G401.6 (cell line): ENCODE measurements at regions not wholly inside any gene's neighbourhood (a gene's known extent, or its start where the extent isn't known, plus 50 kb on each side); places are given as distances from the start of the nearest gene placed in this dataset.
"Not testable (repeated sequence)": the region's sequence is repeated elsewhere in the genome, so short reads cannot be mapped to it uniquely, and the experiment has no call there.

ENCODE experiments used
- FAIRE-seq: peaks from 2 replicates; lab custom pipeline; 2012; peaks lifted over from hg19 to GRCh38; lab: Jason Lieb, UNC

DNA sequence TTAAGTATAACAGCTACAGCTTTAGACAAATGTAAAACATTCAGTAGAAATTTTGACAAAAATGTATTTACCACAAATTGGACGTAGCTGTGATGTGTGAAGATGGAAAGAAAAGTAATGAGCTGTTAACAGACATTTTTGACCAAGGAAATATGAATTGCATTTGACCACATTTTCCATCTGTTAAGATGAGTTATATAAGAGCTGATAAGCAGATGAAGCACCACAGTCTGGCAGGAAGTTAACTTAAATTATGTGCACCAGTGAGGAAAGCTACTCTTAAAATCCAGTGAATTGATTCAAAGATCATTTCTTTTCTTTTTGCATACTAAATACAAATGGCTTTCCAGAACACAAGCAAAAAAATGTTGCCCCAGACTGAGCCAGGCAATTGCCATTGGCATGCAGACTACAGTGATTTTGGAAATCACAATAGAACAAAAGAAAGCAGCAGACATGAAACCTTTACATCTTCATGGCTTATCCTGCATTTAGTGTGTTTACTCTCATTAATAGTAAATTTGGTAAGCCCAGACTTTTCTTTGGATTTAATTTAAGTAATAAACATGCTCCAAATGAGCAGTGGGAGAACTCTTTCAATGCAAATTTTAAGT lies 493.7 kb downstream of the TMX3 start:
- FAIRE-seq = no peak

DNA sequence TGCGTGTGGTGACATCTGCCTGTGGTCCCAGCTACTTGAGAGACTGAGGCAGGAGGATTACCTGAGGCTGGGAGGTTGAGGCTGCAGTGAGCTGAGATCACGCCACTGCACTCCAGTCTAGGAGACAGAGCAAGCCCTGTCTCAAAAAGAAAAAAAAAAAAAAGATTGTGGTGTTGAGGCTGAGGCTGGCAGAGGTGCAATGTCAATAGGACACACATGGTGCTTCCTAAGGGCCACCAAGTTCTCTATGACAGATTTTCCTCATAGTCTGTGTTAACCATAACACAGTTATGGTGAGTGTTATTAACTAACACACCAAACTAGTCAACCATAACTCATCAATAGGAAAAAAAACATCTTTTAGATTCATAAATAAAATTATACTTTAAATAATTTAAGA lies 494.4 kb downstream of the TMX3 start:
- FAIRE-seq = no peak

DNA sequence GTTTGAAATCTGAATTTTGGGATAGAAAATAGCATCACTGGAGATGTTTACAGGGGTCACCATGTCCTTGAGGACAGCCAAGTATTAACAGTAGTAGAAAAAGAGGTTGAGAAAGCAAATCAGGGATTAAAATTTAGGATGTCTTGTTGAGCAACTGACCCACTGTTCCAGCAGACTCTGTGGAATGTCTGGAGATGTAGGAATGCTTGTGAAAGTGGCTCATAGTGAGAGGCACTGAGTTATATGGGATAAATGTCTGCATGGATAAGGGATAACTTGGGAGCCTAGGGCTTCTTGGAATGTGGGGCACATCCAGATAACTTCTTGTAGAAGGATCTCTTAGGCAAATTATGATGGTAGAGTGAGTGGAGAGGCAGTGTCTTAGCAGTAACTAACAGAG lies 495.0 kb downstream of the TMX3 start:
- no peak for FAIRE-seq

DNA sequence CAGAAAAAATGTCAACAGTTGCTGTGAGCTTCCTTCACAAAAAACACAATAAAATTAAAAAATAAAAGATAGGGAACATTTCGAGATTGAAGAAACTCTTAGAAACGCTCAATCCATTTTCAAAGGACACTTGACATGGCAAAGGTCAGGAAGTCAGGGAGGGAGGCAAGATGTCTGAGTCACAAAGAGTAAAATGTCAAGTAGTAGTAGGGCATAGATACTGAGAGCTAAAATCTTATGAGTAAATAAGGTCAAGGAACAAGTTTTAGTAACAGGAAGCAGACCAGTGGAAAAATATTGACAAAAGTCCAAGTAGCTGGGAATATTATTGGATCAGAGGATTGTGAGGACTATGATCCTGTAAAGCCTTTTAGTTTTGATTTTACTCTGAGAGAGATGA lies 495.6 kb downstream of the TMX3 start:
- FAIRE-seq = no peak

DNA sequence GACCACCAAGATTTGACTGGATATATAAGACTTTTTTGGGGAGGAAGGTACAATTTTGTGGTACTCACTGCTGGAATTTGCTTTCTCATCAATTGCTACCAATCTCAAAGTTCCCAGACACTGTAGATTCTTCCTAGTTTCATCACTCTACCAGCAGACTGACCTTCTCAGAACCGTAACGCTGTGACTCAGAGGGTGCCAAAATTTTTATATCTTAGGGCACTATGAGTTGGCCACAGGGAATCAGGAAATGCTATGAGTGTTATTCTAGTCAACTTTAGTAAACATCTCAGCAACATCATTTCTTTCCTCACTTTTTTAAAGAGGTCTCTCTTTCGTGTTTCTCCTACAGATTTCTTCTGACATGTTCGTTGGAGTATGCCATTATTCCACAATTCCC lies 499.0 kb downstream of the TMX3 start:
- FAIRE-seq = no peak

DNA sequence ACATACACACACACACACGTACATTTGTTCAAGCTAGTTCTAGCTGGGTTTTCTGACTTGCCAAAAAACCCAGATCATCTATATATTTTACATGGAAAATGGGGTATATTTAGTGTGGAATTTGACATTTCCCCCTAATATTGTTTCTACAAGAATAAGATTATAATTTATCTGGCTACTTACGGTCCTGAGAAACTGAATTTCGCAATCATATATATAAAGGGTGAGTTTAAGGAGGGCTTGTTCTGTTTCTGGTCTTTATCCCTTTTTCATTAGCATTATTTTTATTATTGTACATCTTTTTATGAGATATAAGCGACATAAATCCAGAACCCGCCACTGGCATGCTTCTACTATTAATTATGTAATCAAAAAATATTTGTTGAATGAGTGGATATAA lies 528.9 kb downstream of the TMX3 start:
- no peak for FAIRE-seq

DNA sequence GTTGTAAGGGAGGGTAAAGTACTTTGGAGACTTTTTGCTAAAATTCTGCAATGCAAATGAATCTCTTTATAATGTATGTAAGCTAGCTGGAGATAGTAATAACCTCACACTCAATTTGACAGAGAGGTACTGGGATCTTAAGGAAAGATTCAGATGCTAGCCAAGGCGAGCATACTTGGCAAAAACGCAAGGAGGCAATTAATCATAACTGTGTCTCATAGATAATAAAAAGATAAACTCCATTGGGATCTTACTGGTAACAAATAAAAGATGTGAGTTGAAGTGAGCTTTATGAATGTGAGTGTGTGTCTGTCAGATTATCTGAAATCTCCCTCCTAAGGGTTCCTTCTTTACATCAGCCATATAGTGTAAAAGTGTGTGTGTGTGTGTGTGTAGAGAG lies 533.0 kb downstream of the TMX3 start:
- FAIRE-seq = no peak

DNA sequence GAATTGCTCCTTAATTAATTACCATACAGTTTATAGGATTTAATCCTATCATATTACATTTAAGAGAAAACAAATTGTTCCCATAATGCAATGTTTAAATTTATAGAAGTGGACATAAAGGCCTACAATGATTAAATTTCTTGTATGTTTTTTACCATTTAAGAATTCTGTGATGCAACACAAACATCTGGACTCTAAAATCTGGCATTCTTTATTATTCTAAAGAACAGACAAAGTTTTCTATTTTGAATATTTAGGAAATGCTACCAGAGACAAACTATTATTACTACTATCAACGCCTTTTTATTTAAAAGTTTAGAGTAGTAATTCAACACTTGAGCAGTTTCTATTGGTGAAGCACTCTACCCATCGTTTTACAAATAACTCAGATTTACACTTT lies 535.1 kb downstream of the TMX3 start:
- no peak for FAIRE-seq

DNA sequence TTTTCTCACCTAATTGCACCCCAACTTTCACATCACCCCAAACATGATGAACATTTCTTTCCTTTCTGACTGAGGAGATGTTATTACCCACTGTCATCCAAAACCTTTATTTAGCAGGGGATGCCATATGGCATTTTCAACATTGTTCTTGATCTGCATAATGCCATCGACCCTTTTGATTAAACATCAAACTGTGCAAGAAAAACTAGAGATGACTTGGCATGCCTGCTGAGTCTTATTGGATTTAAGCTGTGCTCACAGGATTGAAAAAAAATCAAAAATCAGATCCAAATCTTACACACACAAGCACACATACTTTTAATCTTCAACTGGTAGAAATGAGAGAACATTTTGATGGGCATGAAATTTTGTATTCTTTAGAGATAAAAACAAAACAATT lies 536.0 kb downstream of the TMX3 start:
- FAIRE-seq = no peak

DNA sequence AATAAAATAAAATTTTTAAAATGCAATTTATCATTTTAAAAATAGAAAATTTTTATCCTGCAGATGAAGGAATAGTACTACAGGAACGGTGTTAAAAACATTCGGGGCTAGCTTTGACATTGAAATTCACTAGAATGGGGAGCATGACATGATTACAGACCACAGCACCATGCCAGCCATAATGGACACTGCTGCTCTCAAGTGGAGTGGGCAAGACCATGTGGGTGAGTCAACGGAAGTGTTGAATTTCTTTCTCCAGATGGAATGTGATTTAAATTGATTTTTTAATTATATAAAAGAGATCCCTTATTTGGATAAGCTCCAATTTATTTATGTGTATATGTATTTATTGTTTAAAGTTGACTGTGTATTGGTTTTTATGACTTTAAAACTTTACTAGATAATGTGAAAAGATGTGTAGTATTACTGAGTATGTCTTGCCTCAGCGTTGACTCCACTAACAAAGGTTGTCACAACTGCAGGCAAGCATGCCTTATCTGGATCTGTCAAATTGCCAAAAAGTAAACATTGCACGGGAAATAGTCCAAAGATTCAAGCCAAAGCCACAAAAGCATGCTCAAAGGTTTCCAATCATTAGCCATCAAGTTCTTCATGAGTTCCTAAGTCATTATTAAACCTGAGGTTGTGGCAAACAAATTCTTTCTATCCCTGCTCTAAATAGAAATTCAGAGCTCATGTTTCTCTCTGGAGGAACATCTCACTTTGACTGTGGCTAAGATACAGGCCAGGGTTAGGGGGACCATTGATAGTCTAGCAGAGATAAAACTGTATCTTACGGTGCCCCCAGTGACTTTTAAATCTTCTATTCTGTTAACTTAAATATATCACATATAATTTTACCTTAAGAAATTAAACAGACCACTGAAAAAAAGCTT lies 536.9 kb downstream of the TMX3 start:
- no peak for FAIRE-seq

DNA sequence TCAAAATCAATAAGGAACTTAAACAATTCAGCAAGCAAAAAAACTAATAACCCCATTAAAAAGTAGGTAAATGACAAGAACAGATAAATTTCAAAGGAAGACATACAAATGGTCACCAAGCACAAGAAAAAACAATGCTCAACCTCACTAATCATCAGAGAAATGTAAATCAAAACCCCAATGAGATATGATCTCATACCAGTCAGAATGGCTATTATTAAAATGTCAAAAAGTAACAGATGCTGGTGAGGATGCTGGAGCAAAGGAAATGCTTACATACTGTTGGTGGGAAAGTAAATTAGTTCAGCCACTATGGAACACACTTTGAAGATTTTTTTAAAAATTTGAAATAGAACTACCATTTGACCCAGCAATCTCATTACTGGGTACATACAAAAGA lies 538.0 kb downstream of the TMX3 start:
- FAIRE-seq = no peak

DNA sequence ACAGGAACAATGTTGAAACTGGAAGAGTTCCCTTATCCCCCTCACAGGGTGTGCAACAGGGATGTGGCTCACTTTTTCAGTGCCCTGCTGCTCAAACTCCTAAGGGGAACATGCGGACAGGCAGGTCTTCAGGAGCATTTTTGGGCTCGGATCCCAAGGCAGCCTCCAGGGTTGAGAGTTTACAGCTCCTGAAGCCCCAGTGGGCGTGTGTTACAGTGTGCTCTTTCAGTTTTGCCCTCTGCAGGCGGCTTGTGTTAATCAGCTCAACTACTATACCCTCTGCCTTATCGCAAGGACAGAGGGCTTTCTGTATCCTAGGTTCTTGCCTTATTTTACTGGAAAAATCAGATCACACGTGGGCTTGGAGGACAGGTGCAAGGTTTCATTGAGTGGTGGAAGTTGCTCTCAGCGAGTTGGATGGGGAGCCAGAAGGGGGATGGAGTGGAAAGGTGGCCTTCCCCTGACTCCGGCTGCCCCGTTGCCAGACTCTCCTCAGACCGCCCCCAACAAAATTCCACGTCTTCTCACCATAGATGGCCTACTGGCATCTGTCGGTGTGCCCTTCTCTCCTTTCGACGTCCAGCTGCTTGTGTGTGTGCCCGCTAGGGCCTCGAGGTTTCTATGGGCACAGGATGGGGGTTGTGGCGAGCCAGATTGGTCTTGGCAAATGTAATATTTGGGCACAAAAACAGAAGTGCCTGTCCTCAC lies 541.9 kb downstream of the TMX3 start:
- FAIRE-seq = no peak

DNA sequence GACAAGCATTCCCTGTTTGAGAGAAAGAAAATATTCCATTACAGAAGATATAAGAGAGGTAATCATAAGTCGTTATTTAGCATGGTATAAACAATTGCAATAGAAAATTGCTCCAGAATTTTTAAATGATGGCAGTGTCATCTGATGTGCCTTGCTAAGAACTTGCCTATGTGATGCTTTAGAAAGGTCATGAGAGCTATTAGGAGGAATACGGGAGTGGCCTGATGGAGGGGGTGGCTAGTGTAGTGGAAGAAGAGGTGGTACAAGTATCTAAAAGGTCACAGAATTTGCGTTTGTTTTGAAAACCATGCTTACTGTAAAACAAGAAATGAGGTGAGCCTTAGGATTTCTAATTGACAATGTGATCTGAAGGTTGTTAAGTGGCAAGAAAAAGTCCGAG lies 550.0 kb downstream of the TMX3 start:
- FAIRE-seq = no peak

DNA sequence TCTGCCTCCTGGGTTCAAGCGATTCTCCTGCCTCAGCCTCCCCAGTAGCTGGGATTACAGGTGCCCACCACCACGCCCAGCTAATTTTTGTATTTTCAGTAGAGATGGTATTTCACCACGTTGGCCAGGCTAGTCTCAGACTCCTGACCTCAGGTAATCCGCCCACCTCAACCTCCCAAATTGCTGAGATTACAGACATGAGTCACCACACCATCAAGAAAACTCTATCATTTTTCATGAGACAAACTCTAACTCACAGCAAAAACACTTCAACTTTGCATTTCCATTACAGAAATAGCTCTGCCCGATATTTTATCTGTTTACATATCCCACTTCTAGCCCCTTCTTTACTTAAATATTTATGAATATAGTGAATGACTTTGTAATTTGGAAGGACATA lies 561.1 kb downstream of the TMX3 start:
- FAIRE-seq = not testable (repeated sequence)

DNA sequence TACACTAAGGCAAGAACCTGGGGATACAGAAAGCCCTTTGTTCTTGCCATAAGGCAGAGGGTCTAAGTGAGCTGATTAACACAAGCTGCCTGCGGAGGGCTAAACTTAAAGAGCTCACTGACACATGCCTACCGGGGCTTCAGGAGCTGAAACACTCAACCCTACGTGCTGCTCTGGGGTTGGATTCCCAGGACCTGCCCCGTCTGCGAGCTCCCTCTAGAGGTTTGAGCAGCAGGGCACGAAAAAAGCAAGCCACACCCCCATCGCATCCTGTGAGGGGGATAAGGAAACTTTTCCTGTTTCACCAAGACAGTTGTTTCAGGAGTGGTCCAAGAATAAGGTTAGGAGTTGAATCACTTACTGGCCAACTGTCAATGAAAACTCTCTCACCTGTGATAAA lies 562.1 kb downstream of the TMX3 start:
- FAIRE-seq = no peak

DNA sequence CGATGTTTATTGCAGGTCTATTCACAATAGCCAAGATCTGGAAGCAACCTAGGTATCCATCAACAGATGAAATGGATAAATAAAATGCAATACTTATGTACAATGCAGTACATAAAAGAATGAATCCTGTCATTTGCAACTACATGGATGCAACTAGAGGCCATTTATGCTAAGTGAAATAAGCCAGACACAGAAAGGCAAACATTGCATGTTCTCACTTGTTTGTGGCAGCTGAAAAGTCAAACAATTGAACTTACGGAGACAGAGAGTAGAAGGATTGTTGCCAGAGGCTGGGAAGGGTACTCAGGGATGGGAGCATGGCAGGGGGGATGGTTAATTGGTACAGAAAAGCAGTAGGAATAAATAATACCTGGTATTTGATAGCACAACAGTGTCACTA lies 563.9 kb downstream of the TMX3 start:
- FAIRE-seq = no peak

DNA sequence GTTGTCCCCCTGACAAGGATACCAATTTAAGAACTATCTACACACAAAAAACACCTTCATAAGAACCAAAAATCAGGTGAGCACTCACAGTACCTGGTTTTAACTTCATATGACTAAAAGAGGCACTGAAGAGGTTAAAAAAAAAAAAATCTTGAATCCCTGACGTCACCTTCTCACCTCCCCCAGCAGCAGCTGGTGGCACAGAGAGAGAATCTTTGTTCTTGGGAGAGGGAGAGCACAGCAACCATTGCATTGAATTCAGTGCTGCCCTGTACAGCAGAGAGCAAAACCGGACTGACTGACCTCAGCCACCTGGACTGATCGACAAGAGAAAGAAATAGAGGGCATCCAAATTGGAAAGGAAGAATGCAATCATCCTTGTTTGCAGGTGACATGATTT lies 566.0 kb downstream of the TMX3 start:
- no peak for FAIRE-seq

DNA sequence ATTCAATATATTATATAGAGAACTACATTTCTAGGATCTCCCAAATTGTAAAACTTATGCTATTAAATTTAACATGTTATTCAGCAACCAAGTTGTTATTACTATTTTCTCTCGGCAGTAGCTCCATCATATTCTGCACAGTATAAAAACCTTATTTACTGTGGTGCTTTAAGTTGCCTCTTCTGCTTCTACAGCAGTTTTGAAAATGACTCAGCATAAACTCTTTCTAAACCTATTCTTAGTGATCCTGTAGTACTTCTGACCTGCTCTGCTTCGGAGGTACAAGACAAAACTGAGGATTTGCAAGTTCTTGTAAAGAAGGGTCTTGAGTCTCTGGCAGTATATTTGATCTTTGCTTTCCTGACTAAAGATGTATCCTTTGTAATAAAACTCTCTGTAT lies 567.2 kb downstream of the TMX3 start:
- no peak for FAIRE-seq

DNA sequence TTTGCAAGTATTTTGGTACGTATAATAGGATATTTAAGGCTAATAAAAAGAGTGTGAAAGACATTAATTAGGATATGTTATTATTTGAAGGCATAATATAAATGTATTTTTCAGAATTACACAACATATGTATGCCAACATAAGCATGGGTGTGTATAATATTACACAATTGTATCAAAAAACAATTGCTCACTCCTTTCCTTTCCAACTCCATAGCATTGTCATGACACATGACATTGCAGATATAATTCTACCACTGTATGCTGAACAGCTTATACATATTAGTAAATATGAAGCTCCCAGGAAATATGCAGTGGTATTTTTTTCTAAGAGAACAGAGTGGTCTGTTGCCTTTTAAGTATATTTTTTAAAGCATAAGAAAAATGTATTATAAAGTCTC lies 593.1 kb downstream of the TMX3 start:
- FAIRE-seq = no peak

DNA sequence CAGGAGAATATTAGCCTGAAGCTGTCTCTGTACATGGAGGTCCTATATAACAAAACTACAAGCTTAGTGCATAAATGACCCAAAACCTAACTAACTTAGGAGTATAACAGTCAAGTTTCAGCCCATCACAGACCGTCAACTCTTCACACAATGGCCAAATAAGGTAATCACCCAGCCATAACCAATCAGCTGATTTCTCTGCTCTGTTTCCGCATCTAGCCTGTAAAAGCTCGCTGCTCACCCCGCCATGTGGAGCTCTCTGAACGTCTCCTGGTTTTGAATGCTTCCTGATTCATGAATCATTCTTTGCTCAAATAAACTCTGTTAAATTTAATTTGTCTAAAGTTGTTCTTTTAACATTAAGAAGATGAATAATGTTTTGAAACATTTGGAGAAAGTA lies 593.6 kb downstream of the TMX3 start:
- no peak for FAIRE-seq

DNA sequence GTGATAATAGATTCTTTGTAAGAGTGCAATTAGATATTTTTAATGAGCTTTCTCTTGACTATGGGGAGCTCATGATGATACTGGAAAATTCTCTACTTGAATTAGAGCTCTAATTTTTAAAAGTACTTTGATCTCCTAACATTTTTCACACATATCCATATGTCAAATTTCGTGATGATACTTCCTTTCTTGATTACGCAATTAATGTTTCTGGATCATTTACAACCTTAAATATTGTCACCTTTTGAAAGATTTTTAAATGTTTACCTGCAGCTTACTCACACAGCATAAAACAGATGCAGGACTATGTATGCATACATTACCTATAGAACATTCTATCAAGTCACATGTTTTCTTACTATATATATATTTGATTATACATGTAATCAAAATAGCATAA lies 598.5 kb upstream of the DSEL start:
- no peak for FAIRE-seq

DNA sequence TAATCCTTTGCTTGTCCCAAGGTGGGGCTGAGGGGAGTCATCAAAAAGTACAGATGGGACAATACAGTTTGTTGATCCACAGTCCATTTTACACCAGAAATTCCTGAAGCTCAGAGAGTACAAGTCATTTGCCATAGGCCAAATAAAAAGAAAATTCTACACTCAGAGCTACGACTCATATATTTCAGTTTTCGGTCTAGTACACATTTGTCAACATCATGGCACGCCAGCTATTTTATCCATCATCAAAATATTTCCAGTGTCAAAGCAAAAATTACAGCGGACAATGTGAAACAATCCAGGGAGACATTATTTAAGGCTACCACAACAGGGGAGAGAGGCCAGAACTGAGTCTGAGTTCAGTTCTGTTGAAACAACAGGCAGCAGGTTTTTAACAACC lies 587.5 kb upstream of the DSEL start:
- no peak for FAIRE-seq

DNA sequence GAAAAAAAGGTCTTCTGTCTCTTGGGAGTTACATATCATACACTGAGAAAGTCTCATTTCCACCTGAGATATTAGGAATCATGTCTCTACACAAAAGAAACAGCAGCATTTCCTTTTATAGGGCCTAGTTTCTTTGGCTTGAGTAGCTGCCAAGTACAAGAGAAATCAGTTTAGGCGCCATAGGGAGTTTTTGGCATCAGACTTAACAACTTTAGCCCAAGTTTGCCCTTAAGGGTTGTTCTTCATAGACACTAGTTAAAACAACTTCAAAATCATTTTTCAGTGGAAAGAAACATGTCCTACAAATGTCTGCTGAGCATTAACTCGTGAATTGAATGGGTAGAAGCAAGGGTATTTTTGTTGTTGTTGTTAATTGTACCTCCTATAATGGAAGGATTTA lies 587.0 kb upstream of the DSEL start:
- no peak for FAIRE-seq

DNA sequence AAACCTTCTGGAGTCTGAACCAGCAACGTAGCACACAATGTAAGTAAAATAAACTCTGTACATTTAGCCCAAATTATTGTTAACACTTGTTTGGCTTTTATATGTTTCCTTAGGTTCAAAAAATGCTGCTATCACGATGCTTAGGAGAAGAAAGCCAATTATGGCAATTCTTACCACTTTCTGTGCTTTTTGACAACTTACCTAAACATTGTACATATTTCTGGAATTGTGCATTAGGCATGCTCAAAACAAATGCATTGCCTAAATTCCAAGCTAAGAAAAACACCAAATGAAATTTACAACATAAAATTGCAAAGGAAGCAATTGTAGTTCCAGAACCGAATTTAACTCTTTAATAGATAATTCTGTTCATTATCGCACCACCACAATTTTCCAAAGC lies 585.6 kb upstream of the DSEL start:
- no peak for FAIRE-seq
